HuH-7.5 (cell line): ENCODE measurements at regions not wholly inside any gene's neighbourhood (a gene's known extent, or its start where the extent isn't known, plus 50 kb on each side); places are given as distances from the start of the nearest gene placed in this dataset.
"Not testable (repeated sequence)": the region's sequence is repeated elsewhere in the genome, so short reads cannot be mapped to it uniquely, and the experiment has no call there.

ENCODE experiments used
- DNase-seq: peaks from one replicate; pipeline ENCODE4 v3.0.0; 2011; ENCODE audit warnings: low spot score

DNA sequence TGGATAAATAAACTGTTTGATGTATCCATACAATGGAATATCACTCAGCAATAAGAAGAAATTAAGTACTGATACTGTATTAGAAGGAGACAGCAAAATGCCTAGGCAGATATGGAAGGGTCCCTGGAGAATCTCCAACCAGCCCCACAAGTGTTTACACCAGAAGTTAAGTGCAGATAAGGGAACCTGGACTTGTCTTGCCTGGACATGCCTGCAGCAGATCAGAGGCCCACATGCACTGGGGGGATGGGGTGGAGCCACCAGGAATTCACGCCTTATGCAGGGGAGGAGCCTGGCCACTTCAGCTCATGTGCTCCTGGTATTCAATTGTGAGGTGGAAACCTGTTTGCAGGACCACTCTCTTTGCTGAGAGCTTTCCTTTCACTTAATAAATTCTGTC lies 356.9 kb downstream of the TUBA3C start:
- DNase-seq, result not testable (repeated sequence)

DNA sequence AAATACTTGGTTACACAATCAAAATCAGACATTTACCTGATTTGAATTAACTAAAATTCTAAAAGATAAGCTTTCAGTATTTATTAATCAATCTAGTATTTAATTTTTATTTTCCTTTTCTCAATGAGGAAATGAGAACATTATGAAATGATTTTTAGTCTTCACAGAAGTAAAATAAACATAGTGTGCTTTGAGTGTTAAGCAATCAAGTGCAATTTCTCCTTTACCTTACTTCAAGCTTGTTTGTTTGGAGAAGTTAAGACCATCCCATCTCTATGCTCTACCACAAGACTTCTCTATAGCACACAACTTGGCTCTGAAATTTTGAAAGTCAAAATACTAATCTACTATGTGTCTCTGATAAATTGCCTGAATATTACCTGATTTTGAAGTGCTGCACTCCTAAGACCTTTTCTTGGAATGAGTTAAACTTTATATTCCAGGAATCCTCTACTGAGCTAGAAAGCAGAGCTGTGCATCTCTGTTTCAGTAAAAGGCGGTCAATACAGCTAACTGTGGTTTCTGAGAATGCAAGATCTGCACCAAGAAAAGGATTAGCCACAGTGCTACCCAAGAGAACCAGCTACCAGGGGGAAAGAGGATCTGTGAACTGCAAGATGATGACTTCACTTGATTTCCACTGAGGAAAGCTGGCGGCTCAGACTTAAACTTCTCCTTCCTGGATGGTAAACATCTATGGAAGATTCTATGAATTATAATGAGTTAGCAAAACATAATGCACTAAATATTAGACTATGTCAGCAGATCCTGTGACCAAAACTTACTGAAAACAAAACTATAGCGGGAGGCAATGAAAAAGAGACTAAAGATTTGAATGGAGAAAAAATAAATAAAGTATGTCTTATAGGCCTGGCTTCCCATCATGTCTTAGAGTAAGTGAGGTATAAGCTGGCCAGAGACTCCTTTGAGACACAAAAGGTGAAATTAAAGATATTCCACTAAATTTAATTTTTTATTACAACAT lies 358.7 kb downstream of the TUBA3C start:
- DNase-seq, result not testable (repeated sequence)

GRCh38 chr13:18773988-18774387 lies 407.6 kb downstream of the TUBA3C start:
- not testable (repeated sequence) for DNase-seq

- not testable (repeated sequence) for DNase-seq
Measured at GRCh38 chr13:18741696-18742095, 439.9 kb downstream of the TUBA3C start.

GRCh38 chr13:18739310-18739709 lies 442.3 kb downstream of the TUBA3C start:
- no peak for DNase-seq

DNA sequence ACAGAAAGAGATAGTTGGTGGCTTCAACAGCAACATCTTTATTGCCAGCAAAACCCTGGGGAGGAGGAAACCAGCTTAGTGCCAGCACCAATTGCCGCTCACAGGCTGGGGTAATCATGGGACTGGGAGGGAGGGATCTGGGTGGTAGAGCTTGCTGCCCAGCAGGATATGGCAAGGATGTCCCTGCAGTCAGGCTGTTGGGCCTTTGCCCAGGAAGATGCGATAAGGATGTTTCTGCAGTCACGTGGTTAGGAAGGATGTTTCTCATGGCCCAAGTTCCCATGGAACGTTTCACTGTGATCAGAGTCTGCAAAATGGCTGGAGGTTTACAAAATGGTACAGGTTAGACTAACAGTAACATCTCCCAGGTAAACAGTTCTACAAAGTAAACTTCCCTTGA lies 443.5 kb downstream of the TUBA3C start:
- DNase-seq, result not testable (repeated sequence)

GRCh38 chr13:18727138-18727537 lies 454.5 kb downstream of the TUBA3C start:
- not testable (repeated sequence) for DNase-seq

DNA sequence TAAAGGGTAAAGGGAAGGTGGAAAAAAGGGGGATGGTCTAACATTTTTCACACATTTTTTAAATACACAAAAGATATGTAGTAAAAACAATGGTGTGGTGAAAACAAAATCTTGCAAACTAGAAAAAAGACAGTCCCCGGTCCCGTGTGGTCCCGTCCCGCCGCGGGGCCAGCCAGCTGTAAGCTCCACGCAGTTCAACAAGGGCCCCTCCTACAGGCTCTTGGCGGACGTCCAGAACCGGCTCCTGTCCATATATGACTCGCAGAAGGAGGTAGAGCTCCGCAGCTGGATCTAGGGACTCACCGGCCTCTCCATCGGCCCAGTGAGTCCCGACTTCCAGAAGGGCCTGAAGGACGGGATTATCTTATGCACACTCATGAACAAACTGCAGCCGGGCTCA lies 455.1 kb downstream of the TUBA3C start:
- not testable (repeated sequence) for DNase-seq

- DNase-seq, result not testable (repeated sequence)
Measured at GRCh38 chr13:18725242-18725822, 456.3 kb downstream of the TUBA3C start.

GRCh38 chr13:18714889-18715288 lies 466.7 kb downstream of the TUBA3C start:
- DNase-seq, result no peak

DNA sequence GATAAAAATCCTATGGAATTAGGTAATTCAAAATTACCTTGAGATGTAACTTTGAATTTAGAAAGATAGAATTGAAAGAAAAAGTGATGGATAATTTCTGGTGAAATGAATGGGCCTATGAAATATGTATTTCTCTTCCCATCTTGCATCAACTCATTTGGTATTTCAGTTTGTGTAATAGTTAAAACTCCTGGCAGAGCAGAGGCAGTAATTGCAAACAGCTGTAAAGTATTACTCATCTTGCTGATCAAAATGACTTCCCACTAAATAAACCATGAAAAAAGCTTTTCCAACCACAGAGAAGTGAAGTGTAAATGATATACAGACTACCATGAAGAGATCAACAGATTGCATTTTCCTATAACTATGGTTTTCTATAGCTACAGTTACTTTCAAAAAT lies 471.0 kb downstream of the TUBA3C start:
- DNase-seq, result not testable (repeated sequence)

DNA sequence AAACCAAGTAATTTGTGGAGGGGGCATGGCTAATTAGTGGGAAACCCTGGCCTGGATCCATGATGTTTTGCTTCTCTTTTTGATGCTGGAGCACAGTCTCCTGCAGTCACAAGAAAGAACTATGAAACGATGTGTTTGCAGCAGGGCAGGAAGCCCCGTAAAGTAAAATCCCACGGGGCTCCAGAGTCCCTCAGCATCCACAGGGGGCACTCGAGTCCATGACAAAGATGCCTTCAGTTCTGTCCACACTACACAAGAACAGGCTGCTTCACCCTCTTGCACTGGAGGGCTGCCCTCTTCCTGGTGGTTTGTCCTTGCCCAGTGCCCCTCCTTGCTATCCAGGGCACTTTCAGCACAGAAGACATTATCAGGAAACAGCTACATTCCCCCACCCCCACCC lies 475.1 kb downstream of the TUBA3C start:
- not testable (repeated sequence) for DNase-seq

DNA sequence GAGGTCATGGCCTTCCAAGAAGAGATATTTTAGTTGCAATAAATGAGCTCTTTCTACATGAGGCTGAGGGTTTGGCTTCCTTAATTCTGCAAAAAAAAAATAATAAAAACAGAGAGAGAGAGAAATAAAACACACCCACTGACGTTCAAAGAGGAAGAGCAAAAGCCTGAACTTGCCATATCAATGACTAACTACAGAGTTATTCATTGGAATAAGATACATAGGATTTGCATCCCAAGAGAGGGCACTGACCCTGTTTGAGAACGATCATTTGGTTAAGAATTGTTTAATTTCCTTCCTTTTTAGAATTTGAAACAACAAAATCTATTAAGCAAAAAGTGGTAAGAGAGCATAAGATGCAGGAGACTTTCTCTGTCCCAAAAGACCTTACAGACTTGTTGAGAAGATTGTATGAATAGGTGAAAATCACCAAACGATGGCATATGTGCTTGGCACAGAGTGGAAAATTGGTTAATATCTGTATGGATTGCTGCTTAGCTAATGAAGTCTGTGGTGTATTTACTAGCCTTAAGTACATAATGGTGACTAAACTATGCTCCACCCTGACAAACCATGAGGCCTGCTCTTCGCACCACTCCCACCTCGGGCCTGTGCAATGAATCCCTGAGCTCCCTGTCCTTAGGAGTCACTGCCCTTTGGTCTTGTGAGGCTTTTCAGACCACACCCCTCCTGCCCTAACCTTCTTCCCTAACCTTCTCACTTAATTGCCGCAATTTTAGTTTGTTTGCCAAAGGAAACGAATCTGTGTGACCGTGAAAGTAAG lies 479.0 kb downstream of the TUBA3C start:
- not testable (repeated sequence) for DNase-seq

DNA sequence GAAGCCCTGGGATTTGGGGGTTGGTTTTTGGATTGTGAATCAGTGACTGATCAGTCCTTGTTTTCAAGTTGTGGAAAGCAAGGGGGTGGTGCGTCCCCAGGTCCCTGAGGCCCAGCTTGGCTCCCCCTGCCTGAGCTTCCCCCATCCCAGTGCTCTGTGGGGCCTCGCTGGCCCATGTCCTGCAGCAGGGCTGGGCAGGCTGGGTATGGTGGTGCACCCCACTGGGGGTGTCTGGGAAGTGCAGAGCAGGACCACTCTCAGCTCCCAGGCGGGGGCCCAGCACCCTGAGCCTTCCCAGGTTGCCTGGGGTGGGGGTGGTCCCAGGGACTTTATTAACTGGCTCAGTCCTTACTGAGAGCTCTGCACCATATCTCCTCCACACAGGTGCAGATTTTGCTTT lies 483.3 kb downstream of the TUBA3C start:
- DNase-seq, result not testable (repeated sequence)

DNA sequence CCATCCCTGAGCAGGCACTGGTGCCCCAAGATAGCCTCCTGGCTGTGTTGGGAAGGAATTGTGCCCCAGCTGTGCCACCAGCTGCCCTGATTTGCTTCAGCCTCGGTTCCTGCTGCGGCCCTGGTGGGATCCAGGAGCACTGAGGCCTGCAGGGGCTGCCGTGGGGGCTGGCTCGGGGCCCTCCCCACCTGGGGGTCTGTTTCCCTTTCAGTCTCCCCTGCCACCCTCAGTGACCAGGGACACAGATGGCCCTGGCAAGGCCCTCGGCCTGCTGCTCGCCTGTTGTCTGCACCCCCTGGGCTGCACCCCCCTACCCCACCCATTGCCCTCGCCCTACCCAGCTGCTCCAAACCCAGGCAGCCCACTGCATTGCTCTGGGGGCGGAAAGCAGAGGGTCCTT lies 483.8 kb downstream of the TUBA3C start:
- not testable (repeated sequence) for DNase-seq

DNA sequence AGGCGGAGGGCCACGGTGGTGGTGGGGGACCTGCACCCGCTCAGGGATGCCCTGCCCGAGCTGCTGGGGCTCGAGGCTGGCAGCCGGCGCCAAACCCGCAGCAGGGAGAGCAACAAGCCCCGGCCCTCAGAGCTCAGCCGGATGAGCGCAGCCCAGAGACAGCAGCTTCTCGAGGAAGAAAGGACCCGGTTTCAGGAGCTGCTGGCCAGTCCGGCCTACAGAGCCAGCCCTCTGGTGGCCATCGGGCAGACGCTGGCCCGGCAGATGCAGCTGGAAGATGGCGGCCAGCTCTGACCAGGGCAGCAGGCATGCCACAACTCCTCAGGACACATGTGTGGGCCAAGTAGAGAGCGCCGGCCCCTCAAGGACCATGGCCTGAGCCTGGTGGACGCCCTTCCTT lies 484.4 kb downstream of the TUBA3C start:
- DNase-seq, result not testable (repeated sequence)

DNA sequence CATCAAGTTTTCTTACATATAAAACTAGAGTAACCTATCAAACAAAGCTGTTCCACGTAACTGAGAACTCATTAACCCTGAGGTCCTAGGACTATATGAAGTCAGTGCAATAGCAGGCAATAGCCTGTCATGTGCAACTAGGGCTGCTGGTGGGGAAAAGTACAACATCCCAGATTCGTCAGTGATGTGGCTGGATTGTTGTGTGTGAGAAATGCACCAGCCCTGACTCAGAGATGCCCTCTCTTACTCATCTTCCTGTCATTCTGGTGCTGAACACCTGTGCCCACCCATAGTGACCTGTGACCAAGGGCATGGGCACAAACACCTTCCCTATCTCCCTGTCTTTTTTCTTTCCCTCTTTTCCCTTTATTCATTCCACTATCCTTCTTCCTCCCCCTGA lies 504.2 kb downstream of the TUBA3C start:
- not testable (repeated sequence) for DNase-seq

DNA sequence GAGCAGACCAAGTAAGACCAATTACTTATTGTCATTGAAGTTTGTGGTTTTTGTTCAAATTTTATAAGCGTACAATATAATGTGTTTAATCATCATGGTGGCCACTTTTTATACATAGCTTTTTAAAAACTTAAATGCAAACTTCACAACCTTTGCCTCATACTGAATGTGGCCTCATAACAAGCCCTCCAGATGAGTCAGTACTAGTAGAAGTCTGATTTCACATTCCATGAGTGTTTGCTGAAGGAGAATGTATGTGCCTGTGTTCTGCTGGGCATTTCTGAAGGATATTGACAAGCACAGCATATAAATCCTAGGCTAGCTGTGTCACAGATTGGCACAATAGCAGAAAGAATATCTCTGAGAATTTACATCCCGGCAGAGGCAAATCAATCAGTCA lies 506.4 kb downstream of the TUBA3C start:
- DNase-seq, result not testable (repeated sequence)

- not testable (repeated sequence) for DNase-seq
Measured at GRCh38 chr13:18673794-18674193, 507.8 kb downstream of the TUBA3C start.

- DNase-seq, result not testable (repeated sequence)
Measured at GRCh38 chr13:18666585-18666984, 515.0 kb downstream of the TUBA3C start.

DNA sequence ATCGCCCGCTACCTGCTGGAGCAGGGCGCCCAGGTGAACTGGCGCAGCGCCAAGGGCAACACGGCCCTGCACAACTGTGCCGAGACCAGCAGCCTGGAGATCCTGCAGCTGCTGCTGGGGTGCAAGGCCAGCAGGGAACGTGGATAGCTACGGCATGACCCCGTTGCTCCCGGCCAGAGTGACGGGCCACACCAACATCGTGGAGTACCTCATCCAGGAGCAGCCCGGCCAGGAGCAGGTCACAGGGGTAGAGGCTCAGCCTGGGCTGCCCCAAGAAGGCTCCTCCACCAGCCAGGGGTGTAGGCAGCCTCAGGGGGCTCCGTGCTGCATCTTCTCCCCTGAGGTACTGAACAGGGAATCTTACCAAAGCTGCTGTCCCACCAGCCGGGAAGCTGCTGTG lies 515.9 kb downstream of the TUBA3C start:
- DNase-seq, result not testable (repeated sequence)

DNA sequence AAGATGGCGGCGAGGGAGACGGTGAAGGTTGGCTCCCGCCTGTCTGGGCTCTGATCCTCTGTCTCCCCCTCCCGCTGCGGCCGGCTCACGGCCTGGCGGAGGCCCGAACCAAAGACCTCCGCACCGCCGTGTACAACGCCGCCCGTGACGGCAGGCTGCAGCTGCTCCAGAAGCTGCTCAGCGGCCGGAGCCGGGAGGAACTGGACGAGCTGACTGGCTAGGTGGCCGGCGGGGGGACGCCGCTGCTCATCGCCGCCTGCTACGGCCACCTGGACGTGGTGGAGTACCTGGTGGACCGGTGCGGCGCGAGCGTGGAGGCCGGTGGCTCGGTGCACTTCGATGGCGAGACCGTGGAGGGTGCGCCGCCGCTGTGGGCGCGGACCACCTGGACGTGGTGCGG lies 516.5 kb downstream of the TUBA3C start:
- DNase-seq, result not testable (repeated sequence)
